Ovary (tissue), 7 donors: ENCODE measurements at regions not wholly inside any gene's neighbourhood (a gene's known extent, or its start where the extent isn't known, plus 50 kb on each side); places are given as distances from the start of the nearest gene placed in this dataset.

Experiments used
- DNase-seq, 5 donors: peaks; one replicate each; pipeline ENCODE4 v3.0.0-alpha.2; 2019 to 2020
- H3K27ac ChIP-seq, 2 donors: fragments of 200-600 bp; one replicate each; pipeline versions ENCODE4 v1.5.1 to v1.8.0; 2019 to 2022
- H3K27me3 ChIP-seq: fragments of 200-600 bp; one replicate; pipeline ENCODE4 v1.8.0; 2022
- H3K36me3 ChIP-seq: fragments of 200-600 bp; sonication (generic); one replicate; pipeline ENCODE4 v1.5.1; 2019
- H3K4me1 ChIP-seq: one replicate; pipeline ENCODE4 v1.8.1; 2013; ENCODE audit warnings: mild to moderate bottlenecking, moderate library complexity; ENCODE audit not compliant: insufficient read depth
- H3K4me3 ChIP-seq: fragments of 200-600 bp; sonication (generic); one replicate; pipeline ENCODE4 v1.5.1; 2017
- H3K9me3 ChIP-seq, 2 donors: fragments of 200-600 bp in 1 of 2; sonication (generic) in 1 of 2; one replicate each; pipeline versions ENCODE4 v1.5.1 to v1.8.1; 2013 to 2019; ENCODE audit warnings: mild to moderate bottlenecking in 1 of 2, moderate library complexity in 1 of 2
- EP300 ChIP-seq: sonication (generic); formaldehyde crosslinking; IDR thresholded peaks from one replicate; pipeline ENCODE4 v1.6.1; 2017; ENCODE audit warnings: antibody characterized with exemption
- POLR2A ChIP-seq: fragments of 450-650 bp; IDR thresholded peaks from one replicate; pipeline ENCODE4 v1.6.1; 2017; ENCODE audit warnings: antibody characterized with exemption, mild to moderate bottlenecking, moderate library complexity
- WGBS, 3 donors: extraction: QIAGEN DNeasy Blood & Tissue Kit in 1 of 3; methylation state at CpG; one replicate each; pipeline versions ENCODE4 v1.1.5 to v1.1.7; 2013 to 2017; 5-methylcytosine and 5-hydroxymethylcytosine counted together
- intact Hi-C, 4 donors: fragments of 100-400 bp; cut with DNase I; formaldehyde crosslinking; loops; one replicate each; pipeline versions ENCODE4 v1.11.0 to v1.15.1; 2022 to 2023
- TF ChIP-seq, protein P1 (sequence below), 3 donors: fragments of 450-650 bp in 2 of 3; fragments of 200-600 bp in 1 of 3; IDR thresholded peaks; one replicate each; pipeline versions ENCODE4 v1.5.1 to v1.8.0; 2016 to 2022; ENCODE audit warnings: antibody characterized with exemption in 3 of 3, mild to moderate bottlenecking in 1 of 3
- donor health status: DM: no; HTN: no; CAD: no; lungs with moderate emphysema.
- donor health status: DM: no; HTN: no; CAD: no.
- donor health status: Bipolar disorder and iron deficiency.
- donor health status: DM: no; HTN: no; CAD: no.
- donor health status: DM: yes; HTN: yes; CAD: no.

DNA sequence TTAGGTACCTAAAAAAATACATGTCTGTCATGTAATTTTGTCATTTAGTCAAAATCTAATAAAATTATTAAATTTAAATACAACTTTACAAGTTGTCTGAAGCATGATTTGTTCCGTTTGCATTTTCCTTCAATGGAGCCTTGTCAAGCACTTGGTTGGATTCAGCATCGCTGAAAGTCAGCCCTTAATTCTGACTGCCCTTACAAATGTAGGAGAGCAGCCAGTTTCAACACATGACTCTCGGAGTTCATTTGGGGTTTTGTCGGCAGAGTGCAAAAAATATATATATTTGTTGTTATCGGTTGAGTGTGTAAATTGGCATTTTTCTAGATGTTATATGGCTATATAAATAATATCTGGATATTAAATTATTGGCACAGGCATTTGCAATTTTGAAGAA lies 180.6 kb downstream of the RPS12 start:
- Histone ChIP-seq H3K4me1 (no peaks in the 10 kb centered on the region), H3K4me3 (no peak overlapping the region)
- 94 to 96% (median 95%) methylated on average over 5 of the region's 5 CpGs for WGBS, 3 donors

DNA sequence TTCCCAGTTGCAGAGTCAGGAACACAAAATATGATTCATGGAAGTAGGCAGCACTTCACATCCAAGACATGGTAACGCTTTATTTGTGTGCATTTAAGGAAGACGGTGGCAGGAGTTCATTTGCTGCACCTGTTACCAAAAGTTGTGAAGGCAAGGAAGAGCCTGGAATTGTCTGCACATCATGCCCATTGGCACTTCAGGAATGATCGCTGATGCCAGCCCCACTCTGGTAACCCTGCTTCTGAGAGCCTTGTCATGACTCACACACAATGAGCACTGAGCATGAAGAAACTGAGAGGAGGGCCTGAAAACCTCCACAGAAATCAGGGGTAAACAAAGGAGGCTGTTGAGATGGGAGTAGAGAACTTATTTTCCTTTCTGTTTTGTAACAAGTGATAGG lies 181.1 kb downstream of the RPS12 start:
- H3K4me3 ChIP-seq: no peak overlapping the region
- intact Hi-C loops: no loop called here
- no peaks in the 10 kb centered on the region for H3K27me3 ChIP-seq
- H3K9me3 ChIP-seq: no peaks in the 10 kb centered on the region
- H3K27ac ChIP-seq: no peak overlapping the region
- H3K4me1 ChIP-seq: no peaks in the 10 kb centered on the region
- no peak for DNase-seq
- no peaks in the 10 kb centered on the region for H3K36me3 ChIP-seq
- TF ChIP-seq, protein P1, sequence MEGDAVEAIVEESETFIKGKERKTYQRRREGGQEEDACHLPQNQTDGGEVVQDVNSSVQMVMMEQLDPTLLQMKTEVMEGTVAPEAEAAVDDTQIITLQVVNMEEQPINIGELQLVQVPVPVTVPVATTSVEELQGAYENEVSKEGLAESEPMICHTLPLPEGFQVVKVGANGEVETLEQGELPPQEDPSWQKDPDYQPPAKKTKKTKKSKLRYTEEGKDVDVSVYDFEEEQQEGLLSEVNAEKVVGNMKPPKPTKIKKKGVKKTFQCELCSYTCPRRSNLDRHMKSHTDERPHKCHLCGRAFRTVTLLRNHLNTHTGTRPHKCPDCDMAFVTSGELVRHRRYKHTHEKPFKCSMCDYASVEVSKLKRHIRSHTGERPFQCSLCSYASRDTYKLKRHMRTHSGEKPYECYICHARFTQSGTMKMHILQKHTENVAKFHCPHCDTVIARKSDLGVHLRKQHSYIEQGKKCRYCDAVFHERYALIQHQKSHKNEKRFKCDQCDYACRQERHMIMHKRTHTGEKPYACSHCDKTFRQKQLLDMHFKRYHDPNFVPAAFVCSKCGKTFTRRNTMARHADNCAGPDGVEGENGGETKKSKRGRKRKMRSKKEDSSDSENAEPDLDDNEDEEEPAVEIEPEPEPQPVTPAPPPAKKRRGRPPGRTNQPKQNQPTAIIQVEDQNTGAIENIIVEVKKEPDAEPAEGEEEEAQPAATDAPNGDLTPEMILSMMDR (IDR thresholded peaks at IDR 0.05): no peak
- TF ChIP-seq EP300 (no peak), POLR2A (no peak)
- 88 to 92% (median 88%) methylated on average over 3 of the region's 3 CpGs for WGBS, 3 donors

More for the DNA sequence above, 180.6 kb downstream of the RPS12 start:
- H3K36me3 ChIP-seq: no peaks in the 10 kb centered on the region
- no peak for TF ChIP-seq EP300
- TF ChIP-seq POLR2A: no peak
- TF ChIP-seq, protein P1 (IDR thresholded peaks at IDR 0.05): no peak
- intact Hi-C loops: no loop called here
- no peak for DNase-seq
- no peak overlapping the region for H3K27ac ChIP-seq
- H3K27me3 ChIP-seq: no peaks in the 10 kb centered on the region
- H3K9me3 ChIP-seq: no peaks in the 10 kb centered on the region

DNA sequence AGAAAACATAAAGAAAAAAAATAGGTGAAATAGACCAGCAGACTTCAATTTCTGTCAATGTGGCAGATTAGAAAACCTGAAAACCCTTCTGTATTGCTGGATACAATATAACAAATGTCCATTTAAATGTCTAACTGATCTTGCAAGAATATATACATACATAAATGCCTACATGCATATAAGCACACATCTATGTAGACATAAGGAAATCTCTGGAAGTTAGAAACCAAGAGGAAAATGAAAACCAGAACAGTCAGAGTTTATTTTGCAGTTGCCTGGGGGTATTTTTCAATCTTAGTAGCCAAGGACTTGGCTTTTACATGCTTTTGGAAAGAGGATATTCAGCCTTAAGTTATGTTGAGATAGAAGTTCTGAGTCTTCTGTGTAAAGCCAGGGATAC lies 184.0 kb downstream of the RPS12 start:
- no peak for DNase-seq
- intact Hi-C loops: no loop called here
- TF ChIP-seq POLR2A: no peak
- TF ChIP-seq, protein P1 (IDR thresholded peaks at IDR 0.05): no peak
- TF ChIP-seq EP300: no peak
- no peaks in the 10 kb centered on the region for H3K27me3 ChIP-seq
- H3K36me3 ChIP-seq: no peaks in the 10 kb centered on the region
- H3K4me1 ChIP-seq: no peaks in the 10 kb centered on the region
- H3K9me3 ChIP-seq: no peaks in the 10 kb centered on the region
- no peak overlapping the region for H3K4me3 ChIP-seq
- H3K27ac ChIP-seq: no peak overlapping the region

DNA sequence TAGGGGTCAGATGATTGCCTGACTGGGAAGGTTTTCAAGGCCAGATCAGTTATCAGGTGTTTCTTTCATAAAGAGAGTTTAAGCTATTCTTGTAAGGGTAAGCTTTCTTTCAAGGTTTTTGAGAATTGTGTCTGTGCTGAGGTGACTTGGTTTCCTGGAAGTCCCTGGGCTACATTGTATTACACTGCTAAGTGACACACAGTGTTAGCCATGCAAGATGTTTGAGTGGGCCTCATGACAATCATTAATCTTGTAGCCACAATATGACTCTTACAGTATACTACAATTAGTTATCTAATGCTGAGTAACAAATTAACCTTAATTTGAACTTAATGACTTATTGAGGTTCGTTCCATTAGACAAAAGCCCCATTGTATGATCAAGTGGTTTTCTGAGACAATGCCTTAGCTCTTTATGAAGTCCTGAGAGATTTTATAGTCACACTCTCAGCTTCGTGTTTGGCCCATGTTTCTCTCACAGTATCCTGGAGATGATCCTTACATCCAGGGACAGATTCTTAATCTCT lies 186.7 kb downstream of the RPS12 start:
- TF ChIP-seq EP300 (no peak), POLR2A (no peak)
- DNase-seq: no peak
- intact Hi-C loops: no loop called here

DNA sequence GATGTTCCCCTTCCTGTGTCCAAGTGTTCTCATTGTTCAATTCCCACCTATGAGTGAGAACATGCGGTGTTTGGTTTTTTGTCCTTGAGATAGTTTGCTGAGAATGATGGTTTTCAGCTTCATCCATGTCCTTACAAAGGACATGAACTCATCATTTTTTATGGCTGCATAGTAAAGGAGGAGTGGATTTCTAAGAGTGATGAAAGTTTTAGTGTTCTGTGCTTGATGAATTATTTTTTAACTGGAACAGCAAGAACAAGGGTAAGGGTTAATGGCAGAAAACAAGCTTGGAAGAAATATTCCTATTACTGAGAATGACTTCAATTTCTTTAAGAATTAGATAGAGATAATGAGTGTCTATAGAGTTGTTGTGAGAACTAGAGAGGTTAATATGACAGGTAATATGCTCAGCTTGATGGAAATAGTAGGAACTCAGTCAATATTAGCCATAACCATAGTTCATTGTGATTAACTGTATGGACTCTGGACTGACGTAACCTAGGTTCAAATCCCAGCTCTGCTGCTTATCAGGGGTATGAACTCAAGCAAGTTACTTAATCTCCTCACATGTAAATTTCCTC lies 190.0 kb downstream of the RPS12 start:
- H3K27me3 ChIP-seq: no peaks in the 10 kb centered on the region
- H3K9me3 ChIP-seq: no peaks in the 10 kb centered on the region
- intact Hi-C loops: no loop called here
- 85 to 93% (median 92%) methylated on average over 2 of the region's 2 CpGs for WGBS, 3 donors
- no peak overlapping the region for H3K27ac ChIP-seq
- TF ChIP-seq EP300 (no peak), POLR2A (no peak)
- TF ChIP-seq, protein P1 (IDR thresholded peaks at IDR 0.05): no peak
- H3K4me3 ChIP-seq: no peak overlapping the region
- no peak for DNase-seq
- no peaks in the 10 kb centered on the region for H3K4me1 ChIP-seq
- H3K36me3 ChIP-seq: no peaks in the 10 kb centered on the region

More for the DNA sequence above, 186.7 kb downstream of the RPS12 start:
- H3K27me3 ChIP-seq: no peaks in the 10 kb centered on the region
- 86 to 91% (median 87%) methylated on average over 2 of the region's 2 CpGs for WGBS, 3 donors
- no peaks in the 10 kb centered on the region for H3K4me1 ChIP-seq
- H3K27ac ChIP-seq: no peak overlapping the region
- no peak overlapping the region for H3K4me3 ChIP-seq
- H3K9me3 ChIP-seq: no peaks in the 10 kb centered on the region
- no peaks in the 10 kb centered on the region for H3K36me3 ChIP-seq
